Erythroblast (primary cell): ENCODE measurements at regions not wholly inside any gene's neighbourhood (a gene's known extent, or its start where the extent isn't known, plus 50 kb on each side); places are given as distances from the start of the nearest gene placed in this dataset.

Experiments used
- GATA1 ChIP-seq: IDR thresholded peaks from 2 replicates; pipeline ENCODE4 v1.6.1; 2011; ENCODE audit warnings: low read depth, mild to moderate bottlenecking, control low read depth, low read length, moderate library complexity
- POLR2A ChIP-seq: IDR thresholded peaks from 2 replicates; pipeline ENCODE4 v1.6.1; 2011; ENCODE audit warnings: mild to moderate bottlenecking, low read length

- TF ChIP-seq POLR2A (no peak), GATA1 (no peak)
These were observed 692.7 kb downstream of the MCTP2 start for GRCh38 chr15:94924057-94924456.
